Natural killer cell treated with Interleukin-12 subunit alpha and Interleukin-12 subunit beta and Interleukin-15 and Interleukin-18, amount 100 ng/mL, for 72 hours (primary cell): ENCODE measurements at regions not wholly inside any gene's neighbourhood (a gene's known extent, or its start where the extent isn't known, plus 50 kb on each side); places are given as distances from the start of the nearest gene placed in this dataset.
A peak's percentile ranks its signal among the peaks of the same experiment; 100 is the strongest.

Source experiments
- ATAC-seq, 2 donors: fragments of 150-1000 bp; cut with Tn5 transposase in 1 of 2; sonication (Bioruptor Pico), chemical (Tn5 transposase) in 1 of 2; 2 replicates each; pipeline ENCODE4 v1.10.0; 2021
- DNase-seq: peaks from one replicate; pipeline ENCODE4 v3.0.0; 2022; ENCODE audit warnings: low spot score
- H3K27ac Mint-ChIP-seq, 2 donors: 1 replicate in 1 of 2; 2 replicates in 1 of 2; pipeline ENCODE4 v1.8.0; 2022; ENCODE audit warnings: mixed read lengths in 2 of 2, mild to moderate bottlenecking in 1 of 2, moderate library complexity in 1 of 2
- H3K27me3 Mint-ChIP-seq, 2 donors: 1 replicate in 1 of 2; 2 replicates in 1 of 2; pipeline ENCODE4 v1.8.0; 2022; ENCODE audit warnings: mixed read lengths in 2 of 2
- H3K36me3 Mint-ChIP-seq: one replicate; pipeline ENCODE4 v1.8.0; 2022; ENCODE audit warnings: mixed read lengths
- H3K4me1 Mint-ChIP-seq, 2 donors: 1 replicate in 1 of 2; 2 replicates in 1 of 2; pipeline ENCODE4 v1.8.0; 2022; ENCODE audit warnings: low read depth in 2 of 2, mixed read lengths in 2 of 2, mild to moderate bottlenecking in 1 of 2
- H3K4me3 Mint-ChIP-seq: one replicate; pipeline ENCODE4 v1.8.0; 2022; ENCODE audit warnings: mixed read lengths
- H3K9me3 Mint-ChIP-seq: 2 replicates; pipeline ENCODE4 v1.8.0; 2022; ENCODE audit warnings: mixed read lengths

- no peak for ATAC-seq
- Mint-ChIP-seq H3K27me3 (peaks cover 17 to 28% of the 10 kb centered on the region in 2 donors), H3K36me3 (no peaks in the 10 kb centered on the region), H3K4me1 (no peaks in the 10 kb centered on the region), H3K9me3 (no peaks in the 10 kb centered on the region), H3K4me3 (no peak overlapping the region), H3K27ac (no peak overlapping the region)
- DNase-seq: no peak
These were observed 87.8 kb downstream of the PMP22 start for GRCh38 chr17:15177343-15177742.

DNA sequence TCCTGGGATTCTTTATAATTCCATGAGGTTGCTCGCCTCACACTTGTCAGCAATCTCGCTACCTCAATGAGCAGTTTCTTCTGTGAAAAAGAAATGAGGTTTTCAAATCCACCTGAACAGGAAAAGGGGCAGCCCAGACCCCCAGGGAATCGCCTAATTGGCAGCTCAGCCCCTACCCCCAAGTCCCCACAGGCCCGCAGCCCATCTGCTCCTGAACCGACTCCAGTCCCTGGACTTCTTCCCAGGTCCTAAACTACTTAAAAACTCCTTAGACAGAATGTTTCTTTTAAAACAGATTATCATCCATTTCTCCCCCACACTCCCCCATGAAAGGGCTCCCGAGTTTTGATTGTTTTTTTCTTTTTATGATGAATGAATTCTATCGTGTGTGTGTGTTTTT, 89.8 kb downstream of the PMP22 start:
- no peaks in the 10 kb centered on the region for H3K4me1 Mint-ChIP-seq
- no peaks in the 10 kb centered on the region for H3K36me3 Mint-ChIP-seq
- no peaks in the 10 kb centered on the region for H3K9me3 Mint-ChIP-seq
- H3K27me3 Mint-ChIP-seq: peaks cover 12 to 34% of the 10 kb centered on the region in 2 donors
- no peak overlapping the region for H3K27ac Mint-ChIP-seq
- H3K4me3 Mint-ChIP-seq: no peak overlapping the region
- no peak for ATAC-seq
- DNase-seq: no peak

DNA sequence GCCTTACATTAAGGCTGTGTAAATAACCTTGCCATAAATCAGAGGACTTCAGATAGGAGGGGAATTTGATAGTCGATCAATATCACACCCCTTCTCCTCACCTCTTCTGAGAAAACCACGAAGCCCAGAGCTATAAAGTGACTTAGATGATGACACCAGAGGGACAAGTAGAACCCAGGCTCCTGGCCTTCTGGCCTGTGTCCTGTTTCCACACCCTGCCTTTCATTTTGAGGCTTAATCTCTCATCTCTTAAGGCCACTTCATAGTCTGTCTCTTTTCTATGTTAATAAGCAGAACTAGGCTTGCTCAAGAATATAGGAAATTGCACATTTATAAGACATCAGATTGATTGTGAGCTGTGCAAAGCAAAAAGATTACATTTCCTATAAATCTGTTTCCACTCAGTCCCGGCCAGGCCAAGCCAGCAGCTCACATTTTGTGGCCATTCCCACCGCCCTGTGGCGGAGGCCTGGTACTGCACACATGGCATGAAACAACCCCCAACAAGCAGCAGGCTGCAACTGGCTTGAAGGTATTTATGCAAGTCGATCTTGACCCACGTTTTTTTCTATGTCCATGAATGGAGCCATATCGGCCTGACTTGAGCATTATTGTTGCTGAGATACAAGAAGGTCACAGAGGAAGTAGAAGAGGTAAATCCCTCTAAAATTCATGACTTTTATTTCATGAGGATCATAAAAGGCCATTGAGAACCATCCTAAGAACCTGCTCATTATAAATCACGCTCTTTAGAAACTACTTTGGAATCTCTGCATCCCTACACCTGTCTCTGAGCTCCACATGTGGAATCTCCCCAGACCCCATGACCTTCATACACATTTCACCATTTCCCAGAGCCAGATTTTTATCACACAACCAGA, 93.7 kb downstream of the PMP22 start:
- no peaks in the 10 kb centered on the region for H3K9me3 Mint-ChIP-seq
- no peaks in the 10 kb centered on the region for H3K4me1 Mint-ChIP-seq
- H3K27ac Mint-ChIP-seq: no peak overlapping the region
- no peak overlapping the region for H3K4me3 Mint-ChIP-seq
- peaks cover 11 to 33% of the 10 kb centered on the region in 2 donors for H3K27me3 Mint-ChIP-seq
- DNase-seq (peak; percentile 62), ATAC-seq (no peak)
- H3K36me3 Mint-ChIP-seq: no peaks in the 10 kb centered on the region

DNA sequence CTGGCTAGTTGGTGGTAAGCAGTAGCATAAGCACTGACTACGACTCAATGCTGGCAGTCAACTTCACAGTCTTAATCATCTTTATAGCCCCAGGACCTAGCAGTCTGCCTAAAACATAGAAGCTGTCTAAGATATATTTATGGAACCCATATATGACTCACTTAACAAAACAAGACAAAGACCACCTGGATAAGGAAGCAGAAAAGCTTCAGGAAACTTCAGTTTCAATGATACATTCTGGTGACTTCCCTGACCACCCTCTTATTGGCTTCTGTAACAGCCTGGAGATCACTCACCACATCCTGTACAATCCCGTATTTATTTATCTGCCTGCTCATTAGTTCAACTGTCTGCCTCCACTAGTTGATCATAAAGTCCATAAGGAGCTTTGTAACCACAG, 95.5 kb downstream of the PMP22 start:
- Mint-ChIP-seq H3K9me3 (no peaks in the 10 kb centered on the region), H3K4me3 (no peak overlapping the region), H3K36me3 (no peaks in the 10 kb centered on the region), H3K27ac (no peak overlapping the region), H3K4me1 (no peaks in the 10 kb centered on the region), H3K27me3 (peaks cover 8 to 28% of the 10 kb centered on the region in 2 donors)
- DNase-seq (no peak), ATAC-seq (no peak)

GRCh38 chr17:15168379-15168778, 96.7 kb downstream of the PMP22 start:
- peaks cover 9 to 27% of the 10 kb centered on the region in 2 donors for H3K27me3 Mint-ChIP-seq
- no peaks in the 10 kb centered on the region for H3K36me3 Mint-ChIP-seq
- H3K9me3 Mint-ChIP-seq: no peaks in the 10 kb centered on the region
- ATAC-seq: no peak
- no peak overlapping the region for H3K27ac Mint-ChIP-seq
- H3K4me1 Mint-ChIP-seq: no peaks in the 10 kb centered on the region
- no peak overlapping the region for H3K4me3 Mint-ChIP-seq
- no peak for DNase-seq

GRCh38 chr17:15161395-15161794, 103.7 kb downstream of the PMP22 start:
- peaks cover 18 to 28% of the 10 kb centered on the region in 2 donors for H3K27me3 Mint-ChIP-seq
- no peaks in the 10 kb centered on the region for H3K9me3 Mint-ChIP-seq
- H3K27ac Mint-ChIP-seq: no peak overlapping the region
- no peaks in the 10 kb centered on the region for H3K4me1 Mint-ChIP-seq
- H3K4me3 Mint-ChIP-seq: no peak overlapping the region
- ATAC-seq (no peak), DNase-seq (no peak)
- no peaks in the 10 kb centered on the region for H3K36me3 Mint-ChIP-seq

DNA sequence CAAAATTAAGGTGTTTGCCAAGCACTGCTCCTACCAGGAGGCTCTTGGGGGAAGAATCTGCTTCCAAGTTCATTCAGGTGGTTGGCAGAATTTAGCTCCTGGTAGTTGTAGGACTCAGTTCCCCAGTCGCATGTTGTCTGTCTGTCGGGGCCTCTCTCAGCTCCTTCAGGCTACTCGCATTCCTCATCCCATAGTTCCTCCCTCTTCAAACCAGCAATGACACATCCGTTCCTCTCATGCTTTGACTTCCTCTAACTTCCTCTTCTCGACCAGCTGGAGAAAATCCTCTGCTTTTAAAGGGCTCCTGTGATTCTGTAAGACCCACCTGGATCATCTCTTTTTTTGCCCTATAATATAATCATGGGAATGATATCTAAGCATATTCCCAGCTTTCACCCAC, 108.1 kb downstream of the PMP22 start:
- Mint-ChIP-seq H3K27ac (no peak overlapping the region), H3K27me3 (peaks cover 30 to 48% of the 10 kb centered on the region in 2 donors), H3K36me3 (no peaks in the 10 kb centered on the region), H3K4me3 (no peak overlapping the region), H3K9me3 (no peaks in the 10 kb centered on the region), H3K4me1 (no peaks in the 10 kb centered on the region)
- no peak for ATAC-seq
- DNase-seq: no peak

DNA sequence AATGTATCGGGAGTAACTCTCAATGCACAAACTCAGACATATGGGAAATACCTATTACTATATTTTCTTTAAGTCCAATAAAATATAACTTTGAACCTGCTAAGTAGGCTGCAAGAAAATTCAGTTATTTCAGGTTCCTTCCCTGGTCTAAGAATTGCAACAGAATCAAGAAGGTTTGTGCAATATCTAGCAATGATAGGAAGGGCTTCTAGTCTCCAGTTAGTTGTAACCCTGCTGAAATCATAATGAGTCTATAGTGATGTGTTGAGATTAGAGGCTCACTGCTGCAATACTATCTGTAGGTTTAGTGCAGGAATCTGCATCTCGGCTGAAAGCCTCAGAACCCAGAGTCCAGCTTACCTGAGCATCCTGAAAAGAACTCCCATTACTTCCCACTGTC, 110.5 kb downstream of the PMP22 start:
- H3K36me3 Mint-ChIP-seq: no peaks in the 10 kb centered on the region
- no peaks in the 10 kb centered on the region for H3K4me1 Mint-ChIP-seq
- ATAC-seq (no peak), DNase-seq (no peak)
- H3K9me3 Mint-ChIP-seq: no peaks in the 10 kb centered on the region
- no peak overlapping the region for H3K4me3 Mint-ChIP-seq
- H3K27me3 Mint-ChIP-seq: peaks cover 35 to 54% of the 10 kb centered on the region in 2 donors
- no peak overlapping the region for H3K27ac Mint-ChIP-seq

DNA sequence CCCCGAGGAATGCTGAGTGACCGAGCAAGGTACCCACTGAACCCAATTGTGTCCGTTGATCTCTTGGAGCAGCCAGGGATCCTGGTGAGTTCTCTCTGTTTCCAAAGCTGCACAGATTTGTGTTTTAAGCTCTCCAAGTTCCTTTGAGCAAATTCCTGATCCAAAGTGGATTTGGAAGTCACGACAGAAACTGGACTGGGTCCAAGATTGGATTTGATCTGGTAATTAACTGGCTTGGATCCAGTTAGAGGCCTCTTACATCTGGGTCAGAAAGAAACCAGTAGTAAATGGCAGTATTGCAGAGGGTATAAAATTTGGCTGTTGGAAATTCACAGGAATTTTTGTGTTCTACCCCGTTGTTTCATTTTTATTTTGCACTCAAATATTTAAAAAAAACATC, 119.5 kb downstream of the PMP22 start:
- ATAC-seq (no peak), DNase-seq (no peak)
- peaks cover 6 to 22% of the 10 kb centered on the region in 2 donors for H3K27me3 Mint-ChIP-seq
- H3K36me3 Mint-ChIP-seq: no peaks in the 10 kb centered on the region
- H3K4me1 Mint-ChIP-seq: no peaks in the 10 kb centered on the region
- no peaks in the 10 kb centered on the region for H3K9me3 Mint-ChIP-seq
- no peak overlapping the region for H3K27ac Mint-ChIP-seq
- H3K4me3 Mint-ChIP-seq: no peak overlapping the region

- DNase-seq (no peak), ATAC-seq (no peak)
- Mint-ChIP-seq H3K27ac (no peak overlapping the region), H3K9me3 (no peaks in the 10 kb centered on the region), H3K27me3 (peaks cover 10 to 22% of the 10 kb centered on the region in 2 donors), H3K4me1 (no peaks in the 10 kb centered on the region), H3K36me3 (no peaks in the 10 kb centered on the region), H3K4me3 (no peak overlapping the region)
These were observed 121.6 kb downstream of the PMP22 start for GRCh38 chr17:15143524-15143923.

GRCh38 chr17:15134363-15134762, 130.8 kb downstream of the PMP22 start:
- H3K9me3 Mint-ChIP-seq: no peaks in the 10 kb centered on the region
- H3K4me3 Mint-ChIP-seq: no peak overlapping the region
- DNase-seq (no peak), ATAC-seq (no peak)
- no peaks in the 10 kb centered on the region for H3K36me3 Mint-ChIP-seq
- H3K27me3 Mint-ChIP-seq: peaks cover 6 to 9% of the 10 kb centered on the region in 2 donors
- H3K27ac Mint-ChIP-seq: no peak overlapping the region
- H3K4me1 Mint-ChIP-seq: no peaks in the 10 kb centered on the region

DNA sequence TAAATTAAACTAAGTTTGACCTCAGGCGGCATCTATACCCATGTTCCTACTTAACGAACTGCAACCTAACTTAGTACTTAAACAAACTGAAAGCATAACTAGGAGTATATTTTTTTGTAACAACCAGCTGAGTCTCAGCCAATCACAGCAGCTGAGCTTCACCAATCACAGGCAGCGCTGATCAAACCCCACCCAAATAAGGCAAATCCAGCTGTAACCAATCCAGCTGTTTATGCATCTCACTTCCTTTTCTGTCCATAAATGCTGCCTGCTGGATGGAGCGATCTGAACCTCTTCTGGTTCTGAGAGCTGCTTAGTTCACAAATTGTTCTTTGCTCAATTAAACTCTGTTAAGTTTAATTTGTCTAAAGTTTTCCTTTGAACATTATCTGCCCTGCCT, 131.3 kb downstream of the PMP22 start:
- Mint-ChIP-seq H3K36me3 (no peaks in the 10 kb centered on the region), H3K4me1 (no peaks in the 10 kb centered on the region), H3K9me3 (no peaks in the 10 kb centered on the region), H3K27me3 (peaks cover 6 to 9% of the 10 kb centered on the region in 2 donors), H3K27ac (no peak overlapping the region), H3K4me3 (no peak overlapping the region)
- ATAC-seq (no peak), DNase-seq (no peak)

GRCh38 chr17:15133143-15133542, 132.0 kb downstream of the PMP22 start:
- Mint-ChIP-seq H3K4me1 (no peaks in the 10 kb centered on the region), H3K4me3 (no peak overlapping the region), H3K27me3 (peaks cover 6 to 9% of the 10 kb centered on the region in 2 donors), H3K36me3 (no peaks in the 10 kb centered on the region), H3K27ac (no peak overlapping the region), H3K9me3 (no peaks in the 10 kb centered on the region)
- ATAC-seq: no peak
- DNase-seq: no peak

GRCh38 chr17:15130426-15130825, 134.7 kb downstream of the PMP22 start:
- ATAC-seq: no peak
- H3K4me1 Mint-ChIP-seq: no peaks in the 10 kb centered on the region

DNA sequence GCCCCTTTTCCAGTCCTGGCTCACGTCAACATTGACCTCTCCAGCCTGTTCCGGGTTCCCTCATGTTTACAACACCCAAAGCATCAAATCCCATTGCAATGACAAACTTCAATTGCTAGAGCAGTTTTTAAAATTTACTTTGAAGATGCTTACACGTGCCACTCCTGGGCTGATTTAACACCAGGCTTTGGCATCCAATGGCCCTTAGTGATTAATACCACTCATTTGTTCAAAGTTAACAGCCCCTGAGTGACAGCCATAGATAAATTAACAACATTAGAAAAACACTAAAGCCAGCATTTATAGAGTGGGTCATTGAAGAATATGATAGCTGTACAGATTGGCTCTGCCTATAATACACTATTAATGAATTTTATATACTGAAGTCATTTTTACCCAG, 135.1 kb downstream of the PMP22 start:
- ATAC-seq (no peak), DNase-seq (no peak)
- Mint-ChIP-seq H3K9me3 (no peaks in the 10 kb centered on the region), H3K27me3 (peaks cover 6 to 8% of the 10 kb centered on the region in 2 donors), H3K27ac (no peak overlapping the region), H3K4me1 (no peaks in the 10 kb centered on the region), H3K36me3 (no peaks in the 10 kb centered on the region), H3K4me3 (no peak overlapping the region)

More at GRCh38 chr17:15130426-15130825, 134.7 kb downstream of the PMP22 start:
- DNase-seq: no peak
- H3K9me3 Mint-ChIP-seq: no peaks in the 10 kb centered on the region
- no peak overlapping the region for H3K4me3 Mint-ChIP-seq
- no peaks in the 10 kb centered on the region for H3K36me3 Mint-ChIP-seq
- H3K27ac Mint-ChIP-seq: no peak overlapping the region
- H3K27me3 Mint-ChIP-seq: peaks cover 9 to 10% of the 10 kb centered on the region in 2 donors
